ENCODE measurements at regions not wholly inside any gene's neighbourhood (a gene's known extent, or its start where the extent isn't known, plus 50 kb on each side); places are given as distances from the start of the nearest gene placed in this dataset.
"Not testable (repeated sequence)": the region's sequence is repeated elsewhere in the genome, so short reads cannot be mapped to it uniquely, and the experiment has no call there.

- not testable (repeated sequence) for TF ChIP-seq CTCF, POLR2A (IDR thresholded peaks at IDR 0.05)
These were observed 104.1 kb downstream of the NPIPB11 start for GRCh38 chr16:29302433-29302832.

All from transverse colon (tissue), 3 donors.